ENCODE measurements at regions not wholly inside any gene's neighbourhood (a gene's known extent, or its start where the extent isn't known, plus 50 kb on each side); places are given as distances from the start of the nearest gene placed in this dataset.

GRCh38 chr10:124886610-124887009, 55.3 kb upstream of the ZRANB1 start:
- DNase-seq = no peak
- H3K4me3 ChIP-seq = no peak overlapping the region
- 80 to 84% methylated on average over 7 of the region's 7 CpGs for WGBS, 2 donors
- no peaks in the 10 kb centered on the region for H3K36me3 ChIP-seq
- no peaks in the 10 kb centered on the region for H3K4me1 ChIP-seq
- H3K9me3 ChIP-seq = peaks cover 0 to 11% (median 0%) of the 10 kb centered on the region in 11 donors
- intact Hi-C loops (cut with DNase I) = no loop called here
- no peaks in the 10 kb centered on the region for H3K27me3 ChIP-seq
- H3K27ac ChIP-seq = no peak overlapping the region
- no peak for ATAC-seq
- TF ChIP-seq CTCF (IDR thresholded peaks at IDR 0.05) = no peak

DNA sequence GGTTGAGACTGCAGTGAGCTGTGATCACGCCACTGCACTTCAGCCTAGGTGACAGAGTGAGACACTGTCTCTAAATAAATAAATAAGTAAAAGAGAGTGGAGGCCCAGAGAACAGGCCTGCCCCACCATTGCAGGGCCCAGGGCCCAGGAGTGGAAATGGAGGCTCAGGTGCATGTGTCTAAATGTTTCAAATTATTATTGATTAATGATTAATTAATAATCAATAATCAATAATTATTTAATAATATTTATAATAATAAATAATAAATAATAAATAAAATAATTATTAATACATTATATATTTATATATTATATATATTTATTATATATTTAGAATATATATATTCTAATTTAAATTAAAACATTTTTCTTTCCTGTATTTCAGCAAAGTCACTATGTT, 53.7 kb upstream of the ZRANB1 start:
- H3K9me3 ChIP-seq = no peaks in the 10 kb centered on the region
- DNase-seq = no peak
- ATAC-seq = no peak
- H3K4me1 ChIP-seq = peaks cover 0 to 3% (median 0%) of the 10 kb centered on the region in 9 donors
- no peak overlapping the region for H3K27ac ChIP-seq
- no peaks in the 10 kb centered on the region for H3K36me3 ChIP-seq
- H3K27me3 ChIP-seq = no peaks in the 10 kb centered on the region
- TF ChIP-seq CTCF (IDR thresholded peaks at IDR 0.05) = no peak
- no peak overlapping the region for H3K4me3 ChIP-seq
- 95 to 97% methylated on average over 1 of the region's 1 CpG for WGBS, 2 donors
- intact Hi-C loops (cut with DNase I) = no loop called here

DNA sequence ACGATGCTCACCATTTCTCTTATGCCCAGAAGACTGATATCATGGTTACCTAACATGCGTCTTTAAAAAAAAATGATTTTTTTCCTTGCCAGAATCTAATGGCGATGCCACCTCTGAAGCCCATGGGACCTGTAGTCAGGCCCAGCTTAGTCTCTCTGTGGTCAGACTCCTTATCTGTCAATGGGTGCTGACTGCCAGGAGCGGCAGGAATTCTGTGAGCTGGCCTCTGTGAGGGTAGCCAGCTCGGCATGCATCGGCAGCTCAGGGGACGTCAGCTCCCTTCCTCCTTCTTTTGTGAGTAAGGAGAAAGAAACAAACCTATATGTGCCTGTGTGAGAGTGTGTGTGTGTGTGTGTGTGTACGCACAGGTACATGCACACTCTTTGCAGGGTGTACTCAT, 49.9 kb upstream of the ZRANB1 start:
- intact Hi-C loops (cut with DNase I) = no loop called here
- DNase-seq (peak; percentile 23 to 34), ATAC-seq (peak; percentile 42 to 96 (median 81))
- no peaks in the 10 kb centered on the region for H3K9me3 ChIP-seq
- H3K36me3 ChIP-seq = no peaks in the 10 kb centered on the region
- H3K27ac ChIP-seq = no peak overlapping the region
- no peak for TF ChIP-seq CTCF (IDR thresholded peaks at IDR 0.05)
- H3K4me3 ChIP-seq = no peak overlapping the region
- H3K4me1 ChIP-seq = peaks cover 0 to 3% (median 0%) of the 10 kb centered on the region in 9 donors
- H3K27me3 ChIP-seq = peaks cover 0 to 4% (median 0%) of the 10 kb centered on the region in 7 donors
- 51 to 58% methylated on average over 8 of the region's 8 CpGs for WGBS, 2 donors

Measured in heart right ventricle (tissue), 16 donors.